CD4-positive, alpha-beta T cell treated with Interleukin-2 at 100 ng/mL for 4 hours (primary cell): ENCODE measurements at regions not wholly inside any gene's neighbourhood (a gene's known extent, or its start where the extent isn't known, plus 50 kb on each side); places are given as distances from the start of the nearest gene placed in this dataset.
"Not testable (repeated sequence)": the region's sequence is repeated elsewhere in the genome, so short reads cannot be mapped to it uniquely, and the experiment has no call there.

Experiments used
- DNase-seq: peaks from one replicate; pipeline ENCODE4 v3.0.0-alpha.2; 2020; ENCODE audit warnings: low spot score

DNA sequence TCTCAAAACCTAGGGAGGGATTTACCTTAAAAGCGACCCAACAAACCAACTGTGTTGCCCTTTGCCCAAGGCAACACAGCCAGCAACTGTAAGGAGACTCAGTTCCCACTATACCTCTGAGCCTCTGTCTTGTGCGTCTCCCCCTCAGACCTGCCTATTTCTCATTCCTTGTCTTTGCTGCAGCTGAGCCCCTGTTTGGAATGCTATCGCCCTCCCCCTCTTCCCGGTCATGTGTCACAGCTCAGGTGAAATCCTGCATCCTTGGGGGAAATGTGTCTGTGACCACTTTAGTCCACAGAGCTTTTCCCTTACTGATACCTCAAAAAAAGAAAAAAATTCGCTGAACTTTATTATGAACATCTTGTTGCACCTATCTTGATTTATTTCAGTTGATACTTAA is 52.0 kb upstream of the LRIG1 start:
- DNase-seq, result no peak

DNA sequence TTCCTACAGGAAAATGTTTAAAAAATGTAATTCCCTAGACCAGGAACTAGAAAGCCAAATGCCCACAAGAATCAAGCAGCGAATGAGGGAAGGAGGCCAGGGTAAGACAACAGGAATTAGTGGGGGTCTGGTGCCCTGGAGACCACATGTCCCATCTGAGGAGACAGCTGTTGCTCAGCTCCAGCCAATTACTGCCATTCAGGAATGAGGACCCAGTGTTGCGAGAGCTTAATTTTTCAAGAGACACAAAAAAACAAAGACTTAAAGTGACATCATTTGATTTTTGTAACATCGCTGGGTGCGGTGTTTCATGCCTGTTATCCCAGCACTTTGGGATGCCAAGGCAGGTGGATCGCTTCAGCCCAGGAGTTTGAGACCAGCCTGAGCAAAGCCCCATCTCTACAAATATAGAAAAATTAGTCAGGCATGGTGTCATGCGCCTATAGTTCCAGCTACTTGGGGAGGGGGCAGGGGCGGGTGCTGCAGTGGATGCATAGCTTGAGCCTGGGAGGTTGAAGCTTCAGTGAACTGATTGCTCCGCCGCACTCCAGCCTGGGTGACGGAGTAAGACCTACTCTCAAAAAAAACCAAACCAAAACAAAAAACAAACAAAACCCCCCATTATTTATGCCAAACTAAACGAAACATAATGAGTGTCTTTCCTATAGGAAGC is 52.8 kb upstream of the LRIG1 start:
- DNase-seq, result no peak

GRCh38 chr3:66554178-66554577 is 53.4 kb upstream of the LRIG1 start:
- DNase-seq, result no peak

DNA sequence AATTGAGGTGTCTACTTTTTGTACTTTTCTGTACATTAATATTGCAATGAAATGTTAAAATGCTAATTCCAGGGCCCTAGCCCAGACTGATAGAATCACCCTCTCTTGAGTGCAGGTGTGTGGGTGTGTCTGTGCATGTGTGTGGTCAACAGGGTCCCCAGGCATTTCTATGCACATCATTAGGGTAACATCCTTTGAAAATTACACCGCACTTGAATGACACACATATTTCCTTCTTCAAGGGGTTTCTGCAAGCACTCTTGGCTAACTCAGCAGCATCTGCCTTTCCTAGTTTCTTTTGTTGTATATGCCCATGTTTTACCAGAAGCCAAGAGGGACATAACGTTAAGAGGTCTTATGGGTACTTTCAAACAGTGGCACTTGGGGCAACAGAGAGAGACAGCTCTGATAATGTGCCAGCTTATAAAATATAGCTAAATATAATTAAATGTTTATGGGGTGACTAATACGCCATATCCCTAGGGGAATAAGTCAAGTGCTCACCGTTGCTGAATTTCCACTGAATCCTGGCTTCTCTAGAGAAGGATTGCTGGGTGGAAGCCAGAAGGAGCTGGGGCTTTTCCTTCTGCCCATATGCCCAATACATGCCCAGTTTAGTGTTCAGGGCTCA is 54.5 kb upstream of the LRIG1 start:
- DNase-seq, result no peak

GRCh38 chr3:66557170-66557569 is 56.3 kb upstream of the LRIG1 start:
- no peak for DNase-seq

DNA sequence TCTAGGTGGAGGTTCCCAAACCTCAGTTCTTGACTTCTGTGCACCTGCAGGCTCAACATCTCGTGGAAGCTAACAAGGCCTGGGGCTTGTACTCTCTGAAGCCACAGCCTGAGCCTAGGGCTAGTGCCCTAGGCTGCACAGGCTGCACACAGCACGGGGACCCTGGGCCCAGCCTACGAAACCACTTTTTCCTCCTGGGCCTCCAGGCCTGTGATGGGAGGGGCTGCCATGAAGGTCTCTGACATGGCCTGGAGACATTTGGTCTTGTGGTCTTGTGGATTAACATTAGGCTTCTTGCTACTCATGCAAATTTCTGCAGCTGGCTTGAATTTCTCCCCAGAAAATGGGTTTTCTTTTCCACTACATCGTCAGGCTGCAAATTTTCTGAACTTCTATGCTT is 59.1 kb upstream of the LRIG1 start:
- DNase-seq, result not testable (repeated sequence)

DNA sequence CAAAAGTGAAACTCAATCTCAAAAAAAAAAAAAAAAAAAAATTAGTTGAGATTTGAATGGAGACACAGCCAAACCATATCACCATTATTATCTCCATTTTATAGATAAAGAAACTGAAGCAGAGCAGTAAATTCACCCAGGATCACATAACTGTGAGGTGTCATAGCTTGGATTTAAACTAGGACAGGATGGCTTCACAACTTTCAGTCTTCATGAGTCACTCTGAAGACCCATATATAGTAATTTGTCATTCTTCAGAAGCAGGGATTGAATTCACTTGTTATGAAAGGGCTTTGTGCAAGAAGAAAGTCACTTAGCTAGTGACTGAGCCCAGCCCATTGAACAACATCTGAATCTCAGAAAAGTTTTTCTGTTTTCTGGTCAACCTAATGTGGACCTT is 60.5 kb upstream of the LRIG1 start:
- DNase-seq, result no peak

DNA sequence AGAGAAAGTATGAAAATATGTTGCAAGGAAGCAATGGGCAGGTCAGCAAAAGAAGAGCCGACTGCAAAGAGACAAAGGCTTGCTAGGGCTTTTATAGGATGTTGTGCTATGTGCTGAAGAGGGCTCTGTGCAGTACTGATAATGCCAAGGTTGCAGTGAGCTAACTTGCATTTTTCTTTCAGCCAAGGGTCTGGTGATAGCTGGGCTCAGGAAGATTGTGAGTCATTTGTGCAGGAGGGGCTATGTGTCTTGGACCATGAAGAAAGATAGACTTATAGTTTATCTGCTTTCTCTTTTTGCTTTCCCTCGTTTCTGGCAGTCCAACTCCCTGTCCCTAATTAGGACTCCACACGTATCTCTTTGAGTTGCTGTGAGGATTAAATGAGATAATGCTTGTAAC is 64.5 kb upstream of the LRIG1 start:
- DNase-seq, result no peak

DNA sequence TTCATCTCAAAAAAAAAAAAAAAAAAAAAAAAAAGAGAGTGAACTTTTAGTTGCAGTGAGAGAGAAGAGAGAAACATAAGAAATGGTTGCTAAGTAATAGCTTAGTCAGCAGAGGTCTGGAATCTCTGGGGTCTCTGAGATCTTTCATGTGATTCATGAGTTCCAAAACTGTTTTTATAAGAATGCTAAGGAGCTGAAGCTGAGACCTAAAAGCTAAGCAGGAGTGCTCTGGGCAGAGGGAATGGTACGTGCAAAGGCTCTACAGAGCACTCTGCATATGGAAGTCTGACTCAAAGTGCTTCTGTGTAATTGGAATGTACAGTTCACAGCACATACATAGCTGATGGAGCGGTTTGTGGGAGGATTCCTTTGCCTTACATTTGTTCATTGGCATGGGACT is 66.3 kb upstream of the LRIG1 start:
- DNase-seq, result no peak

DNA sequence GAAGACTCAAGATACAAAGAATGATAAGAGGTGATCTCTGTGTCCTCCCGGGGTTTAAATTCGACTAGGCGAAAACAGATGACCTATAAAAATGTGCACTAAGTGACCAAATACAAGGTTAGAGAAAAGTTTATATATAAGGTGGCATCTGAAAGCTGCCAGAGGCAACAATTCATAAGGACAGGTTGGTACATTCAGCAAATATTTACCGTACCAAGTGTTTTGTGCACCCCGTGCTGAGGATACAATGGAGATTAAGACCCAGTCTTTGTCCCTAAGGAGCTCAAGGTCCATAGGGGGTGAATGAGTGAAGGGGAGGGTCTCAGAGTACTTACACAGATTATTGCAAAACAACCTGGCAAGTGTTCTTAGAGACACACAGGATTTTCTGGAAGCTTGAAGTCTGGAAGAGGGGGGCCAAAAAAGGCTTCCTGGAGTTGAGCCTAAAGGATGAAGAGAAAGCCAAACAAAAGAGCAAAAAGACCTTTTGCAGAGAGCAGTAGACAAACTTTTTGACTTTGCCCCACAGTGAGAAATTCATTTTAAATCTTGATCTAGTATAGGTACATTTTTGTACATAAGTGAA is 71.4 kb upstream of the LRIG1 start:
- no peak for DNase-seq

DNA sequence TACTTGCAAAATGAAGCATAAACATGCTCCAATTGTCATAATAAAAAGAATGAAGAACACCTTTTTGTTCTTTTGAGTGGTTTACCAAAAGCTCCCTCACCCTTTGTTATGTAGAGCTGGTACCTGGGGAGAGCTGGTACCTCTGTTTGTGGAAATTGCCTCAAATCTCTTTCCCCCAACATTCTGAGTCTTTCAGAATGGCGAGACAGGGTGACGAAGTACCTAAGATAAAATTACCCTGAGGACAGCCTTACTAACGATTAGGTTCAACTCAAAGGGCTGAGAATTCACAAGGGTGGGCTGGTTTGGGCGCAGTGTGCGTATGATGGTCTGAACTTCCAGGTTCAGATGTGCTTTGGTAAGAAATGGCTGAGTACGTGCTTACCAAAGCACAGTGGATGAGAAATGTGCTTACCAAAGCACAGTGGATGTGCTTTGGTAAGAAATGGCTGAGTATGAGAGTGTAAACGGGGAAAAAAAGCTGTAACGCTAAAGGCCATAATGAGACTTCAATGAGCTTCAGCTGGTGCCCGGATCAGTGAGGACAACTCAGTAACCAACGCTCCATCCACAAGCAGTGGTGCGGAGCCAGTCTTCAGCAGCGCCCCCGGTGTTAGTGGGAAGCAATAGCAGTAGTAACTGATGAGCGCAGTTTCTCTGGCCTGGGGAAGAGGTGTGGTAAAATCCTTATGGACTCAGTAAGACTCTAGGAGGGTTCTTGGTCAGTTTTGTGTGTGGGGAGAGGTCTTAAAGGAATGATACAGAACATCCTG is 72.3 kb upstream of the LRIG1 start:
- DNase-seq, result no peak

- DNase-seq, result no peak
Observed at GRCh38 chr3:66574091-66574490, 73.3 kb upstream of the LRIG1 start.

GRCh38 chr3:66577426-66578203 is 76.8 kb upstream of the LRIG1 start:
- DNase-seq, result no peak

DNA sequence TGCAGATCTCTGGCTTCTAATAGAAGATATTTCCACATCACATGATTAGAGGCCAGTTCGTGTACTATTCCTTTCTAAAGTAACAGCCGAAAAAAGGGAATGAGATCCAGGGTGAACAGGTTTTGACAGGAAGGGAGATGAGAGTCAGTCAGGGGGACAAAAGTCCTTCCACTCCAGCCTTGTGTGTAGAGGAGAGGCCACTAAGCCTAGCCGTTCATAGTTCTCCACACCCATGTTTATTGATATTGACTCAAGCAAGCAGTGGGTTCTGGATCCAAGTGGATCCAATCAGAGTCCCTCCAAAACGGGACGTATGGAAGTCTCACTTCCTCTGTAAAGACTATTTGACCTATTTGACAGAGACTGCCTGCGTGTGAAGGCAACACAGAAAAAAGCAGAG is 80.4 kb upstream of the LRIG1 start:
- no peak for DNase-seq

DNA sequence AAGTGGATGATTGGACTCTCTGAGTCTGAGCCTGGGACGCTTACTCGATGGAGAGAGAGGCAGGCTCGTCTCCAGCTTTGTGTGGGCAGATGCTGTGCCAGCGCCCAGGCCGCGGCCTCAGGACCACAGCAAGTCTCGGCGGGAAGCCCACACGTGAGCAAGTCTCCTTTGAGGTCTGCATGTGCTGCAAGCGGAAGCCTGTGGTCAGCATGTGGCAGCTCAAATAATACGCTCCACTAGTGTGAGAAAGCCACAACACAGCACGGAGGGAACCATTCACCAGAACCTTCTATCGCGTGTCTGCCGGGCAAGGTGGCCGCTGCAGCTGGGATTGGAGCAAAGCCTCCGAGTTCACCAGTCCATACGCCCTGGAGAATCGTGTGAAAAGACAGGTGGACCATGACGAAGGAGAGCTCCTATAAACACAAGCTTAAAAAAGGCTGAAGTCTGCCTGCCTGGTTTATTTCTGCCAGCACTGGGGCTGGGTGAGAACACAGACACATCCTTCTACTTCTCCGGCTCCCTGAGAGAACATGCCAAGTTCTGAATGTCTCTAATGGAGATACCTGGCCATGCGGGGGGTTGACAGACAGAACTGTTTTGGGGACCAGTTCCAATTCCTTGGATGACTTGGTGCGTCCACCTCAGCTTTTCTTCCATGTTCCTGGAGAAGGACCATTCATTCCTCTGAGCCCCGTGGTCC is 82.0 kb upstream of the LRIG1 start:
- peak; percentile 43 for DNase-seq

DNA sequence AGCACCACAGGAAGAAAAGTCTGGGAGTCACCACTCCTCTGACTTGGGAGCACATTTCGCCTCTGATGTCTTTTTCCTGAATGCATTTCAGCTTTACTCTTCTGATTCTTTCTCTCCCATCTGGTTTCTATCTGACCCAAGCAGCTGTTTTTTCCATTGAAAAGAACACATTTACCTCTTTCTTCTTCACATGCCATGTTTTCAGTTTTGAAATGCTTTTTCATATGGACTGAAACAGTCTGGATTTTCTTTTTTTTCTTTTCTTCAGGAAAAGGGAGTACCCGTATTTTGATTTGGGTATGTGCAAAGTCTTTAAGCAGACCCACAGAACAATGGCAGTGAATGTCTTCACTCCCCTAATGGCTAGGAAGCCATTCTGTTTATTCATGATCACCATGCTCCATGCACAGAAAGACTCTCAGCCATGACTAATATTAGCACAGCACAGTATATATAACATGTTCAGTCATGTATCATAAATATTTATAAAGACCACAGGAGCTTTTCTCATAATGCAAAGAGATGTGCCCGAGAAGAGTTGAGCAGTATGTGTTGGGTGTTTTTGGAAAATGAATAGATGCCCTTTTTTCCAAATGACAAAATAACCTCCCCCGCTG is 82.7 kb upstream of the LRIG1 start:
- DNase-seq, result no peak

GRCh38 chr3:66585520-66586095 is 84.8 kb upstream of the LRIG1 start:
- no peak for DNase-seq

GRCh38 chr3:66586853-66587252 is 86.0 kb upstream of the LRIG1 start:
- no peak for DNase-seq

DNA sequence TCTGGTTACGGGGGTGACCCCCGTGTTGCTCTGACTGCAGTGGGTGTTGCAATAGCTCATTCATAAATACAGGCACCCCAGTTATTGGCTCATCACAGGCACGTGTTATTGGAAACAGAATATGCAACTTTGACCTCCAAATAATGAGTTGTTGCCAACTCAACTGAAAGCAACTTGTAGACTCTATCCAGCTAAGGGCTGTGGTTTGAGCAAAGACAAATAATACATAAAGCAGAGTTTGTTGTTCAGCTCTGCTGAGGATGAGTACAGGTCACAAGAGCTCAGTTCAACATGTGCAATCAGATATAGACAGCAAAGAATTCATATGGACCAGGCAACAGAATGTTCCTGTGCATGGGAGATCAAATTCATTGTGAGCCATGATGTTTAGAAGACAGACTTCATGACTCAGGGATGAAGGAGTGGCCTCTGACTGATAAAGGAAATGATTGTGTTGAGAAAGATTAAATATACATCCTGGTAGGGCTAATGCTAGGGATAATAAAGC is 87.6 kb upstream of the LRIG1 start:
- DNase-seq, result no peak

DNA sequence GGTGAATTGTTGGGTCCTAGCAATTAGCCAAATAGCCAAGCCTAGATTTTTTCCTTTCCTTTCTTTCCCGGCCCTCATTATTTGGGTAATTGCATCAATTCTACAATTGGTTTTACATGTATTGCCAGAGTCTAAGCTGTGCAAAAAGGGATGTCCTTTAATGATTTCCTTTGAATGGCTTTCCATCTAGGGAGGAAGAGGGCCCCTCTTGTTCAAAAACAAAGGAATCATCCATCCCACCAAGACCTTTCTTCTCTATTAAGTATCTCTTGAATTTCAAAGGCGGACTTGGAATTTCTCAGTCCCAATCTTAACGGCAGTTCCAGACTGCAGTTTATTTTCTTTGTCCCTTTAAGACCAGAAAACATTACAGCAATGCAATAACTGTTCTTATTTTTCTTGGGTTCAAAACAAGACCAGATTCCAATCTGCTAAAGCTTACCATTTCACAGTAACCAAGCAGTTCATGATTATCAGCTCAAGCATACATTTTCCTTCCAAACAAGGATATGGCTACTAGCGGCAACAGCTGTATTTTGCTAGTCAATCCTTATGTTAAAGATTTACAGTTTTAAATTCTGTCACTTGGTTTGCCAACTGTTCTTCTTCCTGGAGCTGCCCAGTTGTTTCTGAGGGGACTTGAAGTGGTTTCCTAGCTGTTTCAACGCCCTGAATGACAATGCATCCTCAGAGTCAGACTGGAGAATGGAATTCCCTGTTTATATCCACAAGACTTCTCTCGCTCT is 91.4 kb upstream of the LRIG1 start:
- no peak for DNase-seq
